Hematopoietic multipotent progenitor cell treated with erythropoietin and hydrocortisone succinate and interleukin-3 and kit ligand, for 4 days (in vitro differentiated cells): ENCODE measurements at regions not wholly inside any gene's neighbourhood (a gene's known extent, or its start where the extent isn't known, plus 50 kb on each side); places are given as distances from the start of the nearest gene placed in this dataset.
"Not testable (repeated sequence)": the region's sequence is repeated elsewhere in the genome, so short reads cannot be mapped to it uniquely, and the experiment has no call there.

ENCODE experiments used
- DNase-seq: peaks from one replicate; pipeline ENCODE4 v3.0.0-alpha.2; 2015

- peak; percentile 29 for DNase-seq
Measured at GRCh38 chrX:68994135-68994890, 165.5 kb downstream of the EFNB1 start.

- DNase-seq = no peak
Measured at GRCh38 chrX:68992821-68993397, 164.1 kb downstream of the EFNB1 start.

- no peak for DNase-seq
Measured at GRCh38 chrX:68991691-68992345, 163.0 kb downstream of the EFNB1 start.

GRCh38 chrX:68990948-68991347, 162.1 kb downstream of the EFNB1 start:
- DNase-seq = no peak

- DNase-seq = no peak
Measured at GRCh38 chrX:68989865-68990606, 161.2 kb downstream of the EFNB1 start.

GRCh38 chrX:68989456-68989855, 160.6 kb downstream of the EFNB1 start:
- no peak for DNase-seq

GRCh38 chrX:68988865-68989264, 160.0 kb downstream of the EFNB1 start:
- DNase-seq = no peak

GRCh38 chrX:68985135-68985755, 156.4 kb downstream of the EFNB1 start:
- DNase-seq = no peak

GRCh38 chrX:68983004-68983857, 154.4 kb downstream of the EFNB1 start:
- DNase-seq = no peak

GRCh38 chrX:68982476-68982875, 153.7 kb downstream of the EFNB1 start:
- no peak for DNase-seq

- no peak for DNase-seq
Measured at GRCh38 chrX:68980906-68981616, 152.2 kb downstream of the EFNB1 start.

GRCh38 chrX:68978655-68979054, 149.8 kb downstream of the EFNB1 start:
- no peak for DNase-seq

GRCh38 chrX:68978255-68978654, 149.4 kb downstream of the EFNB1 start:
- DNase-seq = no peak

- DNase-seq = no peak
Measured at GRCh38 chrX:68953331-68953730, 124.5 kb downstream of the EFNB1 start.

GRCh38 chrX:68951942-68952619, 123.3 kb downstream of the EFNB1 start:
- DNase-seq = not testable (repeated sequence)

- no peak for DNase-seq
Measured at GRCh38 chrX:68950937-68951336, 122.1 kb downstream of the EFNB1 start.

- peak; percentile 39 for DNase-seq
Measured at GRCh38 chrX:68947882-68948605, 119.2 kb downstream of the EFNB1 start.

- DNase-seq = peak; percentile 31
Measured at GRCh38 chrX:68945603-68946228, 116.9 kb downstream of the EFNB1 start.

GRCh38 chrX:68945081-68945602, 116.3 kb downstream of the EFNB1 start:
- no peak for DNase-seq
